Frontal cortex (tissue), 3 donors: ENCODE measurements at regions not wholly inside any gene's neighbourhood (a gene's known extent, or its start where the extent isn't known, plus 50 kb on each side); places are given as distances from the start of the nearest gene placed in this dataset.

Experiments used
- DNase-seq, 2 donors: peaks; one replicate each; pipeline ENCODE4 v3.0.0; 2012; ENCODE audit warnings: low spot score in 2 of 2
- FAIRE-seq: peaks from 2 replicates; lab custom pipeline; 2012; peaks lifted over from hg19 to GRCh38; lab: Jason Lieb, UNC
- donor health status: control.
- donor health status: control.
- donor health status: control.

- DNase-seq (no peak), FAIRE-seq (no peak)
Observed at GRCh38 chr3:67916353-67916752, 261.9 kb upstream of the SUCLG2 start.

- DNase-seq (no peak), FAIRE-seq (no peak)
Observed at GRCh38 chr3:67907735-67908134, 253.3 kb upstream of the SUCLG2 start.

- FAIRE-seq (no peak), DNase-seq (no peak)
Observed at GRCh38 chr3:67906261-67906660, 251.8 kb upstream of the SUCLG2 start.

GRCh38 chr3:67901681-67902080, 247.3 kb upstream of the SUCLG2 start:
- DNase-seq: no peak
- FAIRE-seq: no peak

- FAIRE-seq (no peak), DNase-seq (no peak)
Observed at GRCh38 chr3:67898916-67899315, 244.5 kb upstream of the SUCLG2 start.

- FAIRE-seq: no peak
- no peak for DNase-seq
Observed at GRCh38 chr3:67897351-67898336, 243.2 kb upstream of the SUCLG2 start.

- DNase-seq: no peak
- no peak for FAIRE-seq
Observed at GRCh38 chr3:67896130-67896529, 241.7 kb upstream of the SUCLG2 start.

- FAIRE-seq (no peak), DNase-seq (no peak)
Observed at GRCh38 chr3:67894510-67894909, 240.1 kb upstream of the SUCLG2 start.

- FAIRE-seq: no peak
- no peak for DNase-seq
Observed at GRCh38 chr3:67884345-67884744, 229.9 kb upstream of the SUCLG2 start.

- FAIRE-seq (no peak), DNase-seq (no peak)
Observed at GRCh38 chr3:67883766-67884165, 229.4 kb upstream of the SUCLG2 start.

GRCh38 chr3:67882981-67883380, 228.6 kb upstream of the SUCLG2 start:
- no peak for DNase-seq
- no peak for FAIRE-seq

- no peak for FAIRE-seq
- no peak for DNase-seq
Observed at GRCh38 chr3:67876261-67876660, 221.8 kb upstream of the SUCLG2 start.

GRCh38 chr3:67875858-67876257, 221.4 kb upstream of the SUCLG2 start:
- FAIRE-seq (no peak), DNase-seq (no peak)

GRCh38 chr3:67875338-67875737, 220.9 kb upstream of the SUCLG2 start:
- DNase-seq (no peak), FAIRE-seq (no peak)

- FAIRE-seq (no peak), DNase-seq (no peak)
Observed at GRCh38 chr3:67870477-67870876, 216.1 kb upstream of the SUCLG2 start.

- FAIRE-seq: no peak
- no peak for DNase-seq
Observed at GRCh38 chr3:67866571-67866970, 212.2 kb upstream of the SUCLG2 start.

- DNase-seq (no peak), FAIRE-seq (no peak)
Observed at GRCh38 chr3:67864587-67865183, 210.3 kb upstream of the SUCLG2 start.

- no peak for DNase-seq
- no peak for FAIRE-seq
Observed at GRCh38 chr3:67863869-67864268, 209.5 kb upstream of the SUCLG2 start.

- FAIRE-seq (no peak), DNase-seq (no peak)
Observed at GRCh38 chr3:67860429-67860828, 206.0 kb upstream of the SUCLG2 start.

- FAIRE-seq (no peak), DNase-seq (no peak)
Observed at GRCh38 chr3:67858492-67858891, 204.1 kb upstream of the SUCLG2 start.

GRCh38 chr3:67856718-67857117, 202.3 kb upstream of the SUCLG2 start:
- no peak for DNase-seq
- FAIRE-seq: no peak
